BJ (cell line): ENCODE measurements at regions not wholly inside any gene's neighbourhood (a gene's known extent, or its start where the extent isn't known, plus 50 kb on each side); places are given as distances from the start of the nearest gene placed in this dataset.

Experiments
- CTCF ChIA-PET: fragments of 350-600 bp; formaldehyde crosslinking; extraction: SDS; loops from one replicate; lab custom pipeline; 2021; ENCODE audit warnings: antibody characterized with exemption, inconsistent platforms; lab: Yijun Ruan, JAX
- POLR2A ChIA-PET: fragments of 300-600 bp; sonication (Branson Sonifier 250); formaldehyde crosslinking; extraction: SDS; loops from one replicate; lab custom pipeline; 2021; ENCODE audit warnings: antibody characterized with exemption; lab: Charles Lee
- DNase-seq: peaks from one replicate; pipeline ENCODE4 v3.0.0-alpha.2; 2011; ENCODE audit warnings: low read depth
- H3K27me3 ChIP-seq: 2 replicates; pipeline ENCODE4 v1.6.0; 2011; ENCODE audit warnings: low read length; ENCODE audit not compliant: control insufficient read depth, insufficient read depth
- H3K36me3 ChIP-seq: 2 replicates; pipeline ENCODE4 v1.5.1; 2011; ENCODE audit warnings: low read length; ENCODE audit not compliant: control insufficient read depth, insufficient read depth
- H3K4me3 ChIP-seq: 2 replicates; pipeline ENCODE4 v1.5.1; 2011; ENCODE audit warnings: low read depth, mild to moderate bottlenecking, control low read depth, low read length
- TF ChIP-seq, protein P1 (sequence below): IDR thresholded peaks from 2 replicates; pipeline ENCODE4 v1.5.1; 2011; ENCODE audit warnings: low read depth, mild to moderate bottlenecking, control low read depth, inconsistent platforms, low read length, moderate library complexity; ENCODE audit not compliant: insufficient read depth

DNA sequence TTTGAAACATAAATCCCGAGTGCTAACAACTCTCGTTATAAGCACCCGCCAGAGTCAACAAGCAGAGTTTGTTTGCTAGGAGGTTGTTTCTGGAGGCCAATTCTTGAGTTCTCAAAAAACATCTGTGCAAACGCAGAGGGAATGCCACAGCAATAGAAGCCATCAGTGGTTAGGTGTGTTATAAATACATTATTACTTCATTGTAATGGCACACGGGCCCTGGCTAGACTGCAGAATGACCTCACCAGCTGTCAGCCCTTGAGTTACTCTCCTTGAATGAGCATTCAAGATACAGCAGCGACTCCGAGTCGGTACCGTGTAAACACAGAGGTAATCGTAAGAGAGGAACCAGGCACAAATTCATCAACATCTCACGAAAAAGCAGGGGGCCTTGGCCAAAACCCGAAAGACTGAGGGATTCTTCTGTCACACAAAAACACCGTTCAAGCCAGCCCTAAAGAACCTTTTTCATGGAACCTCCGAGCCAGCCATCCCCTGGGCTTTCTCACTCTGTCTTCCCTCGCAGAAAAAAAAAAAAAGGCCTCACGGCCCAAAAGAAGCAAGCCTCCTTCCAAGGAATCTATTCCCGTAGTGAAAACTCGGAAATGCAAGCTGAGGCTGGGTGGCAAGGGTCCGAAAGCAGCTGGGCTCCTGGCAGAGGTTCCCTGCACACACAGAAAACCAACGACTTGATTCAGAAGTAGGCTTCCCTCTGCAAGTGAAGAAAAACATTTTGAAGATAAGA, 133.7 kb upstream of the MEIS1 start:
- no peaks in the 10 kb centered on the region for H3K36me3 ChIP-seq
- H3K27me3 ChIP-seq: 0 out of 2 replicates have a peak, but pooled peaks cover 1% of the 10 kb centered on the region
- ChIA-PET POLR2A (no interaction called here), CTCF (no interaction called here)
- DNase-seq: no peak
- TF ChIP-seq, protein P1, sequence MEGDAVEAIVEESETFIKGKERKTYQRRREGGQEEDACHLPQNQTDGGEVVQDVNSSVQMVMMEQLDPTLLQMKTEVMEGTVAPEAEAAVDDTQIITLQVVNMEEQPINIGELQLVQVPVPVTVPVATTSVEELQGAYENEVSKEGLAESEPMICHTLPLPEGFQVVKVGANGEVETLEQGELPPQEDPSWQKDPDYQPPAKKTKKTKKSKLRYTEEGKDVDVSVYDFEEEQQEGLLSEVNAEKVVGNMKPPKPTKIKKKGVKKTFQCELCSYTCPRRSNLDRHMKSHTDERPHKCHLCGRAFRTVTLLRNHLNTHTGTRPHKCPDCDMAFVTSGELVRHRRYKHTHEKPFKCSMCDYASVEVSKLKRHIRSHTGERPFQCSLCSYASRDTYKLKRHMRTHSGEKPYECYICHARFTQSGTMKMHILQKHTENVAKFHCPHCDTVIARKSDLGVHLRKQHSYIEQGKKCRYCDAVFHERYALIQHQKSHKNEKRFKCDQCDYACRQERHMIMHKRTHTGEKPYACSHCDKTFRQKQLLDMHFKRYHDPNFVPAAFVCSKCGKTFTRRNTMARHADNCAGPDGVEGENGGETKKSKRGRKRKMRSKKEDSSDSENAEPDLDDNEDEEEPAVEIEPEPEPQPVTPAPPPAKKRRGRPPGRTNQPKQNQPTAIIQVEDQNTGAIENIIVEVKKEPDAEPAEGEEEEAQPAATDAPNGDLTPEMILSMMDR: no peak
- no peak overlapping the region for H3K4me3 ChIP-seq

DNA sequence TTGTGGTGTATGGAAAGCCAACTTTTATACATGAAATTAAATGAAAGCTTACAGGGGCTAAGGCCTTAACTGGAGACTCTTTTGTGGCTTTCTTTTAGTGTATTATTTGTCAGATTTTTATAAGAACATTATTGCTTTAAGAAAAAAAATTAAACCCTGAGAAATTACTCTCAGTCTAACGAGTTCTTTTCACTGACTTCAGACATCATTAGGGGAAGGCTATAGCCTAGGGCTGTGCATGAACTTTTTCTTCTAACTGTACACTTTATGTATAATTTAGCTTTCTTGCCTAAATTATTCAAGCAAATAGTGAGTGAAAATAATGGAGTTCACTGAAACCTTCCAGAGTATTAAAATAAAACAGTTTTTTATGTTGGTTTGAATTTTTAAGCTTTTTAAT, 151.1 kb upstream of the MEIS1 start:
- DNase-seq: no peak
- no peak overlapping the region for H3K4me3 ChIP-seq
- TF ChIP-seq, protein P1: no peak
- H3K36me3 ChIP-seq: no peaks in the 10 kb centered on the region
- CTCF ChIA-PET: interaction anchor here (1.1 kb wide), 1 partner anchor 9 kb away, joined by 4 read pairs; no protein-coding TSS in a partner anchor
- POLR2A ChIA-PET: no interaction called here
- H3K27me3 ChIP-seq: no peaks in the 10 kb centered on the region

DNA sequence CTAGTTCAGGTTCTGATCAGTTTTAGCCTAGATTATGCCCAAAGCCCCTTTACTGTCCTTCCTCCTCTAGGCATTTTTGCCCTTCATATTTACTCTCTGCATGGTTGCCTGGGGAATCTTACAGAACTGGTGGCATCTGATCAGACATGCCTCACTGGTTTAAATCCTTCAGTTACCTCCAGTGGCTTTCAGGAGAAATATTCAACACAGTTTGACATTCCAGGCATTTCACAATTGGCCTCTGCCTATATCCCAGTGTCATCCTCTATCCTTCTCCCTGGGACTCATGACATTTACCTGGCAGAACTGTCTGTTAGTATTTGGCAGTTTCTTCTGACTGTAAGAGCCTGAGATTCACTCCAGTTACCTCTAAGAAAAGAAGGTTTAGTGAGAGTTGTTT, 152.9 kb upstream of the MEIS1 start:
- CTCF ChIA-PET: no interaction called here

DNA sequence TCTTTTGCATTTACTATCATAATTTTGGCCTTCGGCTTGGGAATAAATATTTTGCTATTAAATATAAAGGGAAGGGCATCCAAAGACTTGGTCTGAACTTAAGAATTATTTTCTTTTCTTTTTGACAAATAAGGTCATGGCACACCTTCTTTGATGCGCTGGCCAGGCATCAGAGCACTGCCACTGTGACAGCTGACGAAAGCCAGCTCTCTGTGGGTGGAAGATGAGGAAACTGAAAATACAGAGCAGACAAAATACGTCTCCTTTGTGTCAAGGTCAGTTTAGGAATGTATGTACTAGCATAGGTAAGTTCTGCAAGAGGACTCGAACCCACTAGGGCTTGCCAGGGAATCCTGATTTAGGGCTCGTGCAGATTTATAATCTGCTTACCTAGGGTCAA, 155.9 kb upstream of the MEIS1 start:
- no peak overlapping the region for H3K4me3 ChIP-seq
- no peaks in the 10 kb centered on the region for H3K27me3 ChIP-seq
- no peaks in the 10 kb centered on the region for H3K36me3 ChIP-seq
- no peak for DNase-seq
- TF ChIP-seq, protein P1: no peak
- ChIA-PET CTCF (no interaction called here), POLR2A (no interaction called here)

More for the DNA sequence above, 152.9 kb upstream of the MEIS1 start:
- POLR2A ChIA-PET: no interaction called here
- H3K4me3 ChIP-seq: no peak overlapping the region
- H3K27me3 ChIP-seq: no peaks in the 10 kb centered on the region
- TF ChIP-seq, protein P1: no peak
- no peaks in the 10 kb centered on the region for H3K36me3 ChIP-seq
- DNase-seq: no peak

DNA sequence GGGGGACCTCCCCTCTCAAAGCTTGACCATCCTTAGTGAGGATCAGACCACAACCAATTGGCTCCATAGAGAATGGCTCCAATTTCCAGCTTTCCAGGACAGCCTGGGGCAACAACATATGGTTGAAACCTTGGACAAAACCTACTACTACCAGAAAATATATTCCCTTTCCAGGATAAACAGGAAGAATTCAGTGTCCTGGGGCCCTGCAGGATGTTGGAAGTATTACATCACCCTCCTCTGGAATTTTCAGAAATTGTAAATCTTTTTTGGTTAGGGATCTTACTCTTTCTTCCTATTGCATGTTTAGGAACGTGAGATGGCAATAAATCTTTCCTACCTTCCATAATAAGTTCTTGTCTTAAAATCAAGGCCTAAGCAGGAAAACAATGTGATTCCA, 158.9 kb upstream of the MEIS1 start:
- Histone ChIP-seq H3K4me3 (no peak overlapping the region), H3K27me3 (no peaks in the 10 kb centered on the region), H3K36me3 (no peaks in the 10 kb centered on the region)
- no peak for DNase-seq
- TF ChIP-seq, protein P1: no peak
- ChIA-PET CTCF (no interaction called here), POLR2A (no interaction called here)
